H1 (cell line): ENCODE measurements at regions not wholly inside any gene's neighbourhood (a gene's known extent, or its start where the extent isn't known, plus 50 kb on each side); places are given as distances from the start of the nearest gene placed in this dataset.

Experiments used
- CTCF ChIA-PET: fragments of 300-600 bp; sonication (Branson Sonifier 250); formaldehyde crosslinking; loops from one replicate; lab custom pipeline; 2021; ENCODE audit not compliant: partially characterized antibody; lab: Charles Lee
- POLR2A ChIA-PET: fragments of 300-600 bp; sonication (Branson Sonifier 250); formaldehyde crosslinking; loops from one replicate; lab custom pipeline; 2021; ENCODE audit warnings: inconsistent platforms; ENCODE audit not compliant: partially characterized antibody; lab: Charles Lee
- DNase-seq, 2 experiments: peaks; one replicate each; pipeline versions ENCODE4 v3.0.0 to v3.0.0-alpha.2; 2010 to 2022; ENCODE audit warnings: low spot score in 2 of 2, low read depth in 1 of 2, mixed read lengths in 1 of 2
- FAIRE-seq: peaks from 2 replicates; lab custom pipeline; 2011; peaks lifted over from hg19 to GRCh38; lab: Jason Lieb, UNC
- H2AFZ ChIP-seq: 2 replicates; pipeline ENCODE4 v1.8.1; 2012; ENCODE audit warnings: low read length, inconsistent platforms
- H2AK5ac ChIP-seq: 2 replicates; pipeline ENCODE4 v1.6.1; 2013; ENCODE audit warnings: low read depth, low read length
- H2BK120ac ChIP-seq: replicated peaks from 2 replicates; pipeline ENCODE3; 2013; ENCODE audit warnings: low read depth, low read length, inconsistent platforms
- H2BK12ac ChIP-seq: 2 replicates; pipeline ENCODE4 v1.6.1; 2013; ENCODE audit warnings: low read depth, low read length
- H2BK15ac ChIP-seq: 2 replicates; pipeline ENCODE4 v1.6.1; 2013; ENCODE audit warnings: low read length
- H2BK20ac ChIP-seq: 2 replicates; pipeline ENCODE4 v1.6.1; 2013; ENCODE audit warnings: low read length
- H2BK5ac ChIP-seq: 2 replicates; pipeline ENCODE4 v1.6.1; 2013; ENCODE audit warnings: low read depth, low read length
- H3K14ac ChIP-seq: 2 replicates; pipeline ENCODE4 v1.6.1; 2013; ENCODE audit warnings: inconsistent platforms; ENCODE audit not compliant: insufficient read length
- H3K18ac ChIP-seq: 2 replicates; pipeline ENCODE4 v1.6.1; 2013; ENCODE audit warnings: low read length; ENCODE audit errors: extremely low read depth
- H3K23ac ChIP-seq: 2 replicates; pipeline ENCODE4 v1.6.1; 2013; ENCODE audit warnings: inconsistent platforms; ENCODE audit not compliant: insufficient read length
- H3K23me2 ChIP-seq: 2 replicates; pipeline ENCODE4 v1.6.1; 2013; ENCODE audit warnings: low read depth, low read length
- H3K27ac ChIP-seq: 2 replicates; pipeline ENCODE4 v1.6.1; 2011; ENCODE audit warnings: low read depth, low read length, inconsistent platforms
- H3K27me3 ChIP-seq, 4 experiments: replicated peaks in 1 of 4; 1 replicate in 1 of 4; 2 replicates in 3 of 4; pipeline versions ENCODE4 v1.6.1 to v1.8.1; 2011 to 2013; ENCODE audit warnings: low read length in 3 of 4, mild to moderate bottlenecking in 3 of 4, inconsistent platforms in 2 of 4, mixed read lengths in 2 of 4, moderate library complexity in 1 of 4; ENCODE audit not compliant: control insufficient read depth in 3 of 4, insufficient read depth in 3 of 4; ENCODE audit errors: extremely low read depth in 1 of 4
- H3K36me3 ChIP-seq, 4 experiments: 2 replicates each; pipeline versions ENCODE4 v1.6.1 to v1.8.1; 2011 to 2013; ENCODE audit warnings: mild to moderate bottlenecking in 4 of 4, low read length in 3 of 4, moderate library complexity in 2 of 4, control low read depth in 1 of 4, inconsistent platforms in 1 of 4; ENCODE audit not compliant: insufficient read depth in 4 of 4, control insufficient read depth in 2 of 4
- H3K4ac ChIP-seq: replicated peaks from 2 replicates; pipeline ENCODE3; 2013; ENCODE audit warnings: low read length, low read depth, mixed read lengths, inconsistent platforms; ENCODE audit not compliant: insufficient read length
- H3K4me1 ChIP-seq, 4 experiments: replicated peaks in 1 of 4; 1 replicate in 1 of 4; 2 replicates in 3 of 4; pipeline versions ENCODE4 v1.6.1 to v1.8.1; 2011 to 2013; ENCODE audit warnings: low read length in 3 of 4, inconsistent platforms in 2 of 4, mixed read lengths in 1 of 4; ENCODE audit not compliant: insufficient read depth in 4 of 4, control insufficient read depth in 3 of 4
- H3K4me2 ChIP-seq, 2 experiments: 2 replicates each; pipeline versions ENCODE4 v1.6.1 to v1.8.1; 2011 to 2013; ENCODE audit warnings: low read depth in 2 of 2, low read length in 2 of 2, control low read depth in 1 of 2, inconsistent platforms in 1 of 2, mild to moderate bottlenecking in 1 of 2; ENCODE audit not compliant: insufficient read depth in 1 of 2
- H3K4me3 ChIP-seq, 4 experiments: fragments of 200-600, 300-600 bp in 1 of 4; sonication (generic), shearing (Covaris generic), sonication (Bioruptor Twin) in 1 of 4; 2 replicates each; pipeline versions ENCODE4 v1.5.1 to v1.8.1; 2011 to 2016; ENCODE audit warnings: low read length in 4 of 4, low read depth in 3 of 4, control low read depth in 2 of 4, inconsistent platforms in 2 of 4, mild to moderate bottlenecking in 2 of 4, mixed read lengths in 1 of 4, moderate library complexity in 1 of 4; ENCODE audit not compliant: insufficient read depth in 2 of 4; ENCODE audit errors: extremely low read depth in 1 of 4
- H3K56ac ChIP-seq: replicated peaks from 2 replicates; pipeline ENCODE3; 2013; ENCODE audit warnings: low read depth, mild to moderate bottlenecking, mixed read lengths, low read length, inconsistent platforms; ENCODE audit not compliant: insufficient read length
- H3K79me1 ChIP-seq: 2 replicates; pipeline ENCODE4 v1.6.1; 2013; ENCODE audit warnings: low read depth, low read length, control low read depth
- H3K79me2 ChIP-seq, 2 experiments: 2 replicates each; pipeline versions ENCODE4 v1.6.1 to v1.8.1; 2012 to 2013; ENCODE audit warnings: low read length in 2 of 2, mild to moderate bottlenecking in 2 of 2, inconsistent platforms in 1 of 2; ENCODE audit not compliant: insufficient read depth in 2 of 2, control insufficient read depth in 1 of 2
- H3K9ac ChIP-seq, 4 experiments: replicated peaks in 1 of 4; 1 replicate in 1 of 4; 2 replicates in 3 of 4; pipeline versions ENCODE4 v1.6.1 to v1.8.1; 2011 to 2013; ENCODE audit warnings: low read depth in 3 of 4, low read length in 3 of 4, control low read depth in 2 of 4, mild to moderate bottlenecking in 2 of 4, moderate library complexity in 2 of 4, inconsistent platforms in 1 of 4; ENCODE audit errors: extremely low read depth in 1 of 4
- H3K9me3 ChIP-seq, 2 experiments: 2 replicates each; pipeline versions ENCODE4 v1.6.1 to v1.8.1; 2012 to 2013; ENCODE audit warnings: mild to moderate bottlenecking in 2 of 2, moderate library complexity in 2 of 2, control low read depth in 1 of 2, inconsistent platforms in 1 of 2, low read depth in 1 of 2, low read length in 1 of 2, mixed read lengths in 1 of 2; ENCODE audit not compliant: insufficient read depth in 2 of 2
- H4K20me1 ChIP-seq, 2 experiments: replicated peaks in 1 of 2; 2 replicates each; pipeline versions ENCODE3 to v1.8.1; 2011 to 2013; ENCODE audit warnings: inconsistent platforms in 2 of 2, low read length in 2 of 2, mild to moderate bottlenecking in 1 of 2; ENCODE audit not compliant: insufficient read depth in 2 of 2, control insufficient read depth in 1 of 2
- H4K5ac ChIP-seq: 2 replicates; pipeline ENCODE4 v1.6.1; 2013; ENCODE audit warnings: low read length, low read depth, mixed read lengths, inconsistent platforms; ENCODE audit not compliant: insufficient read length
- H4K8ac ChIP-seq: 2 replicates; pipeline ENCODE4 v1.8.0; 2013; ENCODE audit warnings: mild to moderate bottlenecking, moderate library complexity, low read length, inconsistent platforms; ENCODE audit not compliant: insufficient read depth; ENCODE audit errors: extremely low read depth
- H4K91ac ChIP-seq: replicated peaks from 2 replicates; pipeline ENCODE3; 2013; ENCODE audit warnings: low read length, mixed read lengths, inconsistent platforms; ENCODE audit not compliant: insufficient read length
- ASH2L ChIP-seq: fragments of 200-600, 300-600 bp; sonication (generic); IDR thresholded peaks from one replicate; pipeline ENCODE4 v1.7.1; 2017; ENCODE audit warnings: low read length
- ATF3 ChIP-seq: IDR thresholded peaks from 2 replicates; pipeline ENCODE4 v1.6.1; 2011; ENCODE audit warnings: low read depth, mild to moderate bottlenecking, low read length; ENCODE audit not compliant: insufficient read depth
- CBX5 ChIP-seq: fragments of 300-800, 300-1000 bp; sonication (generic); IDR thresholded peaks from 2 replicates; pipeline ENCODE4 v1.7.1; 2016; ENCODE audit warnings: antibody characterized with exemption, low read length, low read depth
- CBX8 ChIP-seq: fragments of 300-800, 300-1000 bp; sonication (generic); IDR thresholded peaks from 2 replicates; pipeline ENCODE4 v1.7.1; 2016; ENCODE audit warnings: low read depth, low read length, borderline replicate concordance
- CEBPB ChIP-seq: IDR thresholded peaks from 2 replicates; pipeline ENCODE4 v1.6.1; 2012; ENCODE audit warnings: low read depth, low read length
- GTF2F1 ChIP-seq: IDR thresholded peaks from 2 replicates; pipeline ENCODE4 v1.6.1; 2012; ENCODE audit warnings: low read depth, low read length, improper control_type of control experiment, borderline replicate concordance
- HDAC6 ChIP-seq: IDR thresholded peaks from one replicate; pipeline ENCODE4 v1.7.1; 2012; ENCODE audit warnings: low read depth, mild to moderate bottlenecking, inconsistent platforms, low read length, moderate library complexity
- MAX ChIP-seq: IDR thresholded peaks from 2 replicates; pipeline ENCODE4 v1.6.1; 2012; ENCODE audit warnings: inconsistent platforms
- NANOG ChIP-seq: IDR thresholded peaks from 2 replicates; pipeline ENCODE4 v1.6.1; 2011; ENCODE audit warnings: low read length, low read depth, mild to moderate bottlenecking, inconsistent platforms; ENCODE audit not compliant: insufficient read depth, poor library complexity, severe bottlenecking
- PHF8 ChIP-seq: fragments of 200-600 bp; sonication (generic); conservative IDR thresholded peaks from 2 replicates; pipeline ENCODE4 v1.7.1; 2012; ENCODE audit warnings: low read depth, mild to moderate bottlenecking, inconsistent platforms, low read length, moderate library complexity
- POU5F1 ChIP-seq: IDR thresholded peaks from 2 replicates; pipeline ENCODE4 v1.6.1; 2011; ENCODE audit warnings: low read depth, mild to moderate bottlenecking, low read length, moderate library complexity
- SIX5 ChIP-seq: IDR thresholded peaks from 2 replicates; pipeline ENCODE4 v1.6.1; 2011; ENCODE audit warnings: mild to moderate bottlenecking, low read depth, low read length
- SP2 ChIP-seq: IDR thresholded peaks from 2 replicates; pipeline ENCODE4 v1.6.1; 2012; ENCODE audit warnings: mild to moderate bottlenecking, low read length, inconsistent platforms
- SP4 ChIP-seq: IDR thresholded peaks from 2 replicates; pipeline ENCODE4 v1.6.1; 2012; ENCODE audit warnings: low read length, inconsistent platforms
- TAF7 ChIP-seq: optimal IDR thresholded peaks from 2 replicates; pipeline ENCODE3; 2011; ENCODE audit warnings: low read depth, mild to moderate bottlenecking, inconsistent platforms, low read length, moderate library complexity, borderline replicate concordance
- WGBS, 2 experiments: shearing (Covaris generic) in 1 of 2; methylation state at CpG; one replicate each; pipeline versions ENCODE4 v1.1.6 to v1.1.7; 2013 to 2015; ENCODE audit warnings: low lambda C conversion rate in 2 of 2, mixed read lengths in 2 of 2, inconsistent platforms in 1 of 2, low coverage in 1 of 2, missing lambda C conversion rate in 1 of 2; ENCODE audit not compliant: insufficient replicate concordance in 2 of 2, insufficient coverage in 1 of 2, insufficient read length in 1 of 2; ENCODE audit errors: extremely low coverage in 1 of 2, missing lambda C conversion rate in 1 of 2; 5-methylcytosine and 5-hydroxymethylcytosine counted together

- FAIRE-seq = no peak
- no peak overlapping the region for H2BK120ac ChIP-seq
- H4K91ac ChIP-seq = no peak overlapping the region
- no peak for TF ChIP-seq TAF7
- no peak for TF ChIP-seq CEBPB
- TF ChIP-seq ATF3 = no peak
- no peak for TF ChIP-seq MAX
- TF ChIP-seq NANOG = no peak
- no peak for TF ChIP-seq HDAC6
- no peak for TF ChIP-seq GTF2F1
- TF ChIP-seq POU5F1 = no peak
- TF ChIP-seq ASH2L = no peak
- no peak for TF ChIP-seq SP2
- no peak for TF ChIP-seq SIX5
- no peak for TF ChIP-seq PHF8
- no peak for TF ChIP-seq CBX5
- TF ChIP-seq CBX8 = no peak
- no peak for TF ChIP-seq SP4
These were observed 95.1 kb upstream of the LCLAT1 start for GRCh38 chr2:30351949-30352348.

More at GRCh38 chr2:30351949-30352348, 95.1 kb upstream of the LCLAT1 start:
- H3K4me1 ChIP-seq = peaks cover 0 to under 1% (median 0%) of the 10 kb centered on the region in 4 experiments; a peak in 1 of 7 replicates
- WGBS, 2 experiments = 81% methylated on average over 3 of the region's 3 CpGs; no CpG with 5 or more reads in 1 of the 2 experiments
- no peak overlapping the region for H3K4me2 ChIP-seq
- H3K36me3 ChIP-seq = no peaks in the 10 kb centered on the region
- H4K20me1 ChIP-seq = no peaks in the 10 kb centered on the region
- H3K23ac ChIP-seq = no peak overlapping the region
- no peaks in the 10 kb centered on the region for H3K79me1 ChIP-seq
- H2AK5ac ChIP-seq = no peak overlapping the region
- ChIA-PET POLR2A (no interaction called here), CTCF (interaction anchor here (1.1 kb wide), 1 partner anchor 29 kb away, joined by 5 read pairs; no protein-coding TSS in a partner anchor)
- H3K14ac ChIP-seq = no peak overlapping the region
- H2BK15ac ChIP-seq = no peak overlapping the region
- no peak overlapping the region for H4K8ac ChIP-seq
- no peak overlapping the region for H2BK12ac ChIP-seq
- no peak overlapping the region for H3K27ac ChIP-seq
- no peaks in the 10 kb centered on the region for H3K79me2 ChIP-seq
- H3K4me3 ChIP-seq = no peak overlapping the region
- H3K9ac ChIP-seq = no peak overlapping the region
- H4K5ac ChIP-seq = no peak overlapping the region
- H3K4ac ChIP-seq = no peak overlapping the region
- H2BK5ac ChIP-seq = no peak overlapping the region
- no peak overlapping the region for H2AFZ ChIP-seq
- DNase-seq = no peak
- no peaks in the 10 kb centered on the region for H3K9me3 ChIP-seq
- H3K23me2 ChIP-seq = no peaks in the 10 kb centered on the region
- H3K27me3 ChIP-seq = no peaks in the 10 kb centered on the region
- no peak overlapping the region for H2BK20ac ChIP-seq
- H3K56ac ChIP-seq = no peak overlapping the region
- H3K18ac ChIP-seq = no peak overlapping the region
